H1 (cell line): ENCODE measurements at regions not wholly inside any gene's neighbourhood (a gene's known extent, or its start where the extent isn't known, plus 50 kb on each side); places are given as distances from the start of the nearest gene placed in this dataset.

Source experiments
- CTCF ChIA-PET: fragments of 300-600 bp; sonication (Branson Sonifier 250); formaldehyde crosslinking; loops from one replicate; lab custom pipeline; 2021; ENCODE audit not compliant: partially characterized antibody; lab: Charles Lee
- POLR2A ChIA-PET: fragments of 300-600 bp; sonication (Branson Sonifier 250); formaldehyde crosslinking; loops from one replicate; lab custom pipeline; 2021; ENCODE audit warnings: inconsistent platforms; ENCODE audit not compliant: partially characterized antibody; lab: Charles Lee
- DNase-seq, 2 experiments: peaks; one replicate each; pipeline versions ENCODE4 v3.0.0 to v3.0.0-alpha.2; 2010 to 2022; ENCODE audit warnings: low spot score in 2 of 2, low read depth in 1 of 2, mixed read lengths in 1 of 2
- FAIRE-seq: peaks from 2 replicates; lab custom pipeline; 2011; peaks lifted over from hg19 to GRCh38; lab: Jason Lieb, UNC
- H2AFZ ChIP-seq: 2 replicates; pipeline ENCODE4 v1.8.1; 2012; ENCODE audit warnings: low read length, inconsistent platforms
- H2AK5ac ChIP-seq: 2 replicates; pipeline ENCODE4 v1.6.1; 2013; ENCODE audit warnings: low read depth, low read length
- H2BK120ac ChIP-seq: replicated peaks from 2 replicates; pipeline ENCODE3; 2013; ENCODE audit warnings: low read depth, low read length, inconsistent platforms
- H2BK12ac ChIP-seq: 2 replicates; pipeline ENCODE4 v1.6.1; 2013; ENCODE audit warnings: low read depth, low read length
- H2BK15ac ChIP-seq: 2 replicates; pipeline ENCODE4 v1.6.1; 2013; ENCODE audit warnings: low read length
- H2BK20ac ChIP-seq: 2 replicates; pipeline ENCODE4 v1.6.1; 2013; ENCODE audit warnings: low read length
- H2BK5ac ChIP-seq: 2 replicates; pipeline ENCODE4 v1.6.1; 2013; ENCODE audit warnings: low read depth, low read length
- H3K14ac ChIP-seq: 2 replicates; pipeline ENCODE4 v1.6.1; 2013; ENCODE audit warnings: inconsistent platforms; ENCODE audit not compliant: insufficient read length
- H3K18ac ChIP-seq: 2 replicates; pipeline ENCODE4 v1.6.1; 2013; ENCODE audit warnings: low read length; ENCODE audit errors: extremely low read depth
- H3K23ac ChIP-seq: 2 replicates; pipeline ENCODE4 v1.6.1; 2013; ENCODE audit warnings: inconsistent platforms; ENCODE audit not compliant: insufficient read length
- H3K23me2 ChIP-seq: 2 replicates; pipeline ENCODE4 v1.6.1; 2013; ENCODE audit warnings: low read depth, low read length
- H3K27ac ChIP-seq: 2 replicates; pipeline ENCODE4 v1.6.1; 2011; ENCODE audit warnings: low read depth, low read length, inconsistent platforms
- H3K27me3 ChIP-seq, 4 experiments: replicated peaks in 1 of 4; 1 replicate in 1 of 4; 2 replicates in 3 of 4; pipeline versions ENCODE4 v1.6.1 to v1.8.1; 2011 to 2013; ENCODE audit warnings: low read length in 3 of 4, mild to moderate bottlenecking in 3 of 4, inconsistent platforms in 2 of 4, mixed read lengths in 2 of 4, moderate library complexity in 1 of 4; ENCODE audit not compliant: control insufficient read depth in 3 of 4, insufficient read depth in 3 of 4; ENCODE audit errors: extremely low read depth in 1 of 4
- H3K36me3 ChIP-seq, 4 experiments: 2 replicates each; pipeline versions ENCODE4 v1.6.1 to v1.8.1; 2011 to 2013; ENCODE audit warnings: mild to moderate bottlenecking in 4 of 4, low read length in 3 of 4, moderate library complexity in 2 of 4, control low read depth in 1 of 4, inconsistent platforms in 1 of 4; ENCODE audit not compliant: insufficient read depth in 4 of 4, control insufficient read depth in 2 of 4
- H3K4ac ChIP-seq: replicated peaks from 2 replicates; pipeline ENCODE3; 2013; ENCODE audit warnings: low read length, low read depth, mixed read lengths, inconsistent platforms; ENCODE audit not compliant: insufficient read length
- H3K4me1 ChIP-seq, 4 experiments: replicated peaks in 1 of 4; 1 replicate in 1 of 4; 2 replicates in 3 of 4; pipeline versions ENCODE4 v1.6.1 to v1.8.1; 2011 to 2013; ENCODE audit warnings: low read length in 3 of 4, inconsistent platforms in 2 of 4, mixed read lengths in 1 of 4; ENCODE audit not compliant: insufficient read depth in 4 of 4, control insufficient read depth in 3 of 4
- H3K4me2 ChIP-seq, 2 experiments: 2 replicates each; pipeline versions ENCODE4 v1.6.1 to v1.8.1; 2011 to 2013; ENCODE audit warnings: low read depth in 2 of 2, low read length in 2 of 2, control low read depth in 1 of 2, inconsistent platforms in 1 of 2, mild to moderate bottlenecking in 1 of 2; ENCODE audit not compliant: insufficient read depth in 1 of 2
- H3K4me3 ChIP-seq, 4 experiments: fragments of 200-600, 300-600 bp in 1 of 4; sonication (generic), shearing (Covaris generic), sonication (Bioruptor Twin) in 1 of 4; 2 replicates each; pipeline versions ENCODE4 v1.5.1 to v1.8.1; 2011 to 2016; ENCODE audit warnings: low read length in 4 of 4, low read depth in 3 of 4, control low read depth in 2 of 4, inconsistent platforms in 2 of 4, mild to moderate bottlenecking in 2 of 4, mixed read lengths in 1 of 4, moderate library complexity in 1 of 4; ENCODE audit not compliant: insufficient read depth in 2 of 4; ENCODE audit errors: extremely low read depth in 1 of 4
- H3K56ac ChIP-seq: replicated peaks from 2 replicates; pipeline ENCODE3; 2013; ENCODE audit warnings: low read depth, mild to moderate bottlenecking, mixed read lengths, low read length, inconsistent platforms; ENCODE audit not compliant: insufficient read length
- H3K79me1 ChIP-seq: 2 replicates; pipeline ENCODE4 v1.6.1; 2013; ENCODE audit warnings: low read depth, low read length, control low read depth
- H3K79me2 ChIP-seq, 2 experiments: 2 replicates each; pipeline versions ENCODE4 v1.6.1 to v1.8.1; 2012 to 2013; ENCODE audit warnings: low read length in 2 of 2, mild to moderate bottlenecking in 2 of 2, inconsistent platforms in 1 of 2; ENCODE audit not compliant: insufficient read depth in 2 of 2, control insufficient read depth in 1 of 2
- H3K9ac ChIP-seq, 4 experiments: replicated peaks in 1 of 4; 1 replicate in 1 of 4; 2 replicates in 3 of 4; pipeline versions ENCODE4 v1.6.1 to v1.8.1; 2011 to 2013; ENCODE audit warnings: low read depth in 3 of 4, low read length in 3 of 4, control low read depth in 2 of 4, mild to moderate bottlenecking in 2 of 4, moderate library complexity in 2 of 4, inconsistent platforms in 1 of 4; ENCODE audit errors: extremely low read depth in 1 of 4
- H3K9me3 ChIP-seq, 2 experiments: 2 replicates each; pipeline versions ENCODE4 v1.6.1 to v1.8.1; 2012 to 2013; ENCODE audit warnings: mild to moderate bottlenecking in 2 of 2, moderate library complexity in 2 of 2, control low read depth in 1 of 2, inconsistent platforms in 1 of 2, low read depth in 1 of 2, low read length in 1 of 2, mixed read lengths in 1 of 2; ENCODE audit not compliant: insufficient read depth in 2 of 2
- H4K20me1 ChIP-seq, 2 experiments: replicated peaks in 1 of 2; 2 replicates each; pipeline versions ENCODE3 to v1.8.1; 2011 to 2013; ENCODE audit warnings: inconsistent platforms in 2 of 2, low read length in 2 of 2, mild to moderate bottlenecking in 1 of 2; ENCODE audit not compliant: insufficient read depth in 2 of 2, control insufficient read depth in 1 of 2
- H4K5ac ChIP-seq: 2 replicates; pipeline ENCODE4 v1.6.1; 2013; ENCODE audit warnings: low read length, low read depth, mixed read lengths, inconsistent platforms; ENCODE audit not compliant: insufficient read length
- H4K8ac ChIP-seq: 2 replicates; pipeline ENCODE4 v1.8.0; 2013; ENCODE audit warnings: mild to moderate bottlenecking, moderate library complexity, low read length, inconsistent platforms; ENCODE audit not compliant: insufficient read depth; ENCODE audit errors: extremely low read depth
- H4K91ac ChIP-seq: replicated peaks from 2 replicates; pipeline ENCODE3; 2013; ENCODE audit warnings: low read length, mixed read lengths, inconsistent platforms; ENCODE audit not compliant: insufficient read length
- CHD1 ChIP-seq: IDR thresholded peaks from 2 replicates; pipeline ENCODE4 v1.6.1; 2012; ENCODE audit warnings: low read depth, low read length, improper control_type of control experiment
- JUN ChIP-seq: IDR thresholded peaks from 2 replicates; pipeline ENCODE4 v1.6.1; 2011; ENCODE audit warnings: low read depth, mild to moderate bottlenecking, improper control_type of control experiment, low read length
- JUND ChIP-seq: IDR thresholded peaks from 2 replicates; pipeline ENCODE4 v1.6.1; 2011; ENCODE audit warnings: mild to moderate bottlenecking, improper control_type of control experiment, low read length
- RFX5 ChIP-seq: IDR thresholded peaks from 2 replicates; pipeline ENCODE4 v1.6.1; 2011; ENCODE audit warnings: low read depth, low read length, improper control_type of control experiment, borderline replicate concordance
- TAF1 ChIP-seq: IDR thresholded peaks from 2 replicates; pipeline ENCODE4 v1.6.1; 2011; ENCODE audit warnings: mild to moderate bottlenecking, low read depth, low read length
- TEAD4 ChIP-seq: IDR thresholded peaks from 2 replicates; pipeline ENCODE4 v1.6.1; 2012; ENCODE audit warnings: low read depth, low read length, inconsistent platforms, mixed read lengths
- ZNF274 ChIP-seq: IDR thresholded peaks from 2 replicates; pipeline ENCODE4 v1.7.0; 2012; ENCODE audit warnings: low read length, borderline replicate concordance; ENCODE audit errors: extremely low read depth
- WGBS, 2 experiments: shearing (Covaris generic) in 1 of 2; methylation state at CpG; one replicate each; pipeline versions ENCODE4 v1.1.6 to v1.1.7; 2013 to 2015; ENCODE audit warnings: low lambda C conversion rate in 2 of 2, mixed read lengths in 2 of 2, inconsistent platforms in 1 of 2, low coverage in 1 of 2, missing lambda C conversion rate in 1 of 2; ENCODE audit not compliant: insufficient replicate concordance in 2 of 2, insufficient coverage in 1 of 2, insufficient read length in 1 of 2; ENCODE audit errors: extremely low coverage in 1 of 2, missing lambda C conversion rate in 1 of 2; 5-methylcytosine and 5-hydroxymethylcytosine counted together
- TF ChIP-seq, protein P1 (sequence below): IDR thresholded peaks from 2 replicates; pipeline ENCODE4 v1.6.1; 2012; ENCODE audit warnings: inconsistent platforms

DNA sequence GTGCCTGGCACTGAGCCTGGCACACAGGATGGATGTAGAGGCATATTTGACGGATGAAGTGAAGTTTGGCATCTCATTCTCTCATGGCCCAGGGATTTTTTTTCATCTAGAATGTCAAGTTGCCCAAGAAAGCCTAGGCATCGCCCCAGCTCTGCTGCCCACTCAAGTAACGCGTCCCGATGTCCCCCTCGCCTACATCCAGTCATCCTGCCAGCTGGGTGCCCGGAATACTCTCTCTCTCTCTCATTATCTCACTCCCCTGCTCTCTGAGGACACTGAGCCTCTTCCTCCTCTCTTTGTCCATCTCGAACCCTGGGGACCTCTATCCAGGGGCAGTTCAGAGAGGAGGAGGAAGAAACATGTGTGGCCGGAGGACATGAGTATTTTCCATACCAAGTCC lies 142.3 kb upstream of the ZC3H12A start:
- no peaks in the 10 kb centered on the region; a peak in 1 of 7 replicates for H3K27me3 ChIP-seq
- no peaks in the 10 kb centered on the region for H3K79me1 ChIP-seq
- H3K9ac ChIP-seq: no peak overlapping the region
- no peak overlapping the region for H3K56ac ChIP-seq
- H3K14ac ChIP-seq: no peak overlapping the region
- no peak overlapping the region for H2AK5ac ChIP-seq
- no peak overlapping the region for H3K4me2 ChIP-seq
- TF ChIP-seq ZNF274 (no peak), CHD1 (no peak), TAF1 (no peak), JUN (no peak), RFX5 (no peak), TEAD4 (no peak), JUND (no peak)
- TF ChIP-seq, protein P1, sequence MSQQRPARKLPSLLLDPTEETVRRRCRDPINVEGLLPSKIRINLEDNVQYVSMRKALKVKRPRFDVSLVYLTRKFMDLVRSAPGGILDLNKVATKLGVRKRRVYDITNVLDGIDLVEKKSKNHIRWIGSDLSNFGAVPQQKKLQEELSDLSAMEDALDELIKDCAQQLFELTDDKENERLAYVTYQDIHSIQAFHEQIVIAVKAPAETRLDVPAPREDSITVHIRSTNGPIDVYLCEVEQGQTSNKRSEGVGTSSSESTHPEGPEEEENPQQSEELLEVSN: no peak
- H2BK15ac ChIP-seq: no peak overlapping the region
- H3K4me1 ChIP-seq: no peaks in the 10 kb centered on the region
- H2BK20ac ChIP-seq: no peak overlapping the region
- DNase-seq: no peak
- 0 out of 2 replicates have a peak, but pooled peaks cover 2% of the 10 kb centered on the region for H3K23me2 ChIP-seq
- H4K5ac ChIP-seq: no peak overlapping the region
- H4K20me1 ChIP-seq: no peaks in the 10 kb centered on the region
- H2BK120ac ChIP-seq: no peak overlapping the region
- H3K4me3 ChIP-seq: no peak overlapping the region
- no peak overlapping the region for H2BK5ac ChIP-seq
- no peak overlapping the region for H4K91ac ChIP-seq
- no peak overlapping the region for H3K4ac ChIP-seq
- 88% methylated on average over 9 of the region's 9 CpGs; no CpG with 5 or more reads in 1 of the 2 experiments for WGBS, 2 experiments
- H2BK12ac ChIP-seq: no peak overlapping the region
- ChIA-PET CTCF (interaction anchor here (0.7 to 2.2 kb wide), 7 partner anchors 8 to 199 kb away, joined by 3 to 11 read pairs (median 5); no protein-coding TSS in a partner anchor), POLR2A (interaction anchor here (1.0 kb wide), 1 partner anchor 17 kb away, joined by 3 read pairs; no protein-coding TSS in a partner anchor)
- H2AFZ ChIP-seq: no peak overlapping the region
- no peaks in the 10 kb centered on the region for H3K9me3 ChIP-seq
- H4K8ac ChIP-seq: no peak overlapping the region
- no peak overlapping the region for H3K23ac ChIP-seq
- H3K27ac ChIP-seq: no peak overlapping the region
- no peak for FAIRE-seq
- H3K18ac ChIP-seq: no peak overlapping the region
- H3K36me3 ChIP-seq: no peaks in the 10 kb centered on the region
- H3K79me2 ChIP-seq: no peaks in the 10 kb centered on the region
